ENCODE measurements at regions not wholly inside any gene's neighbourhood (a gene's known extent, or its start where the extent isn't known, plus 50 kb on each side); places are given as distances from the start of the nearest gene placed in this dataset.

- Histone ChIP-seq H3K9me3 (ENCODE audit: severe bottlenecking) (no peaks in the 10 kb centered on the region), H3K4me3 (ENCODE audit: low read depth, low read length) (no peak overlapping the region), H3K27ac (peak overlapping the region; percentile 42), H3K36me3 (no peaks in the 10 kb centered on the region), H3K27me3 (ENCODE audit: insufficient read depth, low read depth, severe bottlenecking) (no peaks in the 10 kb centered on the region)
- no peak for TF ChIP-seq CTCF (IDR thresholded peaks at IDR 0.05; ENCODE audit: low read depth, low read length)
- DNase-seq = peak; percentile 87
Observed at GRCh38 chr6:6905961-6906518, 201.7 kb upstream of the RREB1 start.

GRCh38 chr6:6906570-6907213 lies 201.1 kb upstream of the RREB1 start:
- peak overlapping the region; percentile 55 for H3K27ac ChIP-seq
- no peaks in the 10 kb centered on the region for H3K27me3 ChIP-seq (ENCODE audit: insufficient read depth, low read depth, severe bottlenecking)
- no peak for DNase-seq
- no peak for TF ChIP-seq CTCF (IDR thresholded peaks at IDR 0.05; ENCODE audit: low read depth, low read length)
- H3K9me3 ChIP-seq (ENCODE audit: severe bottlenecking) = no peaks in the 10 kb centered on the region
- no peak overlapping the region for H3K4me3 ChIP-seq (ENCODE audit: low read depth, low read length)
- no peaks in the 10 kb centered on the region for H3K36me3 ChIP-seq

GRCh38 chr6:6907286-6907685 lies 200.5 kb upstream of the RREB1 start:
- Histone ChIP-seq H3K9me3 (ENCODE audit: severe bottlenecking) (no peaks in the 10 kb centered on the region), H3K4me3 (ENCODE audit: low read depth, low read length) (no peak overlapping the region), H3K27me3 (ENCODE audit: insufficient read depth, low read depth, severe bottlenecking) (no peaks in the 10 kb centered on the region), H3K27ac (peak overlapping the region; percentile 55), H3K36me3 (no peaks in the 10 kb centered on the region)
- peak; percentile 68 for DNase-seq
- no peak for TF ChIP-seq CTCF (IDR thresholded peaks at IDR 0.05; ENCODE audit: low read depth, low read length)

- no peak for TF ChIP-seq CTCF (IDR thresholded peaks at IDR 0.05; ENCODE audit: low read depth, low read length)
- H3K4me3 ChIP-seq (ENCODE audit: low read depth, low read length) = no peak overlapping the region
Observed at GRCh38 chr6:6908121-6908520, 199.6 kb upstream of the RREB1 start.

GRCh38 chr6:6909111-6909510 lies 198.7 kb upstream of the RREB1 start:
- DNase-seq = no peak
- Histone ChIP-seq H3K27me3 (ENCODE audit: insufficient read depth, low read depth, severe bottlenecking) (no peaks in the 10 kb centered on the region), H3K36me3 (no peaks in the 10 kb centered on the region), H3K27ac (no peak overlapping the region), H3K9me3 (ENCODE audit: severe bottlenecking) (no peaks in the 10 kb centered on the region), H3K4me3 (ENCODE audit: low read depth, low read length) (no peak overlapping the region)
- no peak for TF ChIP-seq CTCF (IDR thresholded peaks at IDR 0.05; ENCODE audit: low read depth, low read length)

More at GRCh38 chr6:6908121-6908520, 199.6 kb upstream of the RREB1 start:
- Histone ChIP-seq H3K27me3 (ENCODE audit: insufficient read depth, low read depth, severe bottlenecking) (no peaks in the 10 kb centered on the region), H3K27ac (peak overlapping the region; percentile 7), H3K36me3 (no peaks in the 10 kb centered on the region), H3K9me3 (ENCODE audit: severe bottlenecking) (no peaks in the 10 kb centered on the region)
- DNase-seq = no peak

All from WERI-Rb-1 (cell line).